NCI-H1105 treated with DMSO at 0.1 percent for 48 hours (cell line): ENCODE measurements at regions not wholly inside any gene's neighbourhood (a gene's known extent, or its start where the extent isn't known, plus 50 kb on each side); places are given as distances from the start of the nearest gene placed in this dataset.
A peak's percentile ranks its signal among the peaks of the same experiment; 100 is the strongest.
"Not testable (repeated sequence)": the region's sequence is repeated elsewhere in the genome, so short reads cannot be mapped to it uniquely, and the experiment has no call there.

Experiments
- DNase-seq: peaks from one replicate; lab custom pipeline; 2025; lab: John Stamatoyannopoulos, UW

- DNase-seq: no peak
Observed at GRCh38 chr11:42311514-42311913, 852.1 kb upstream of the LRRC4C start.

- no peak for DNase-seq
Observed at GRCh38 chr11:42311944-42312343, 852.5 kb upstream of the LRRC4C start.

- no peak for DNase-seq
Observed at GRCh38 chr11:42315267-42315666, 855.8 kb upstream of the LRRC4C start.

- no peak for DNase-seq
Observed at GRCh38 chr11:42315846-42316245, 856.4 kb upstream of the LRRC4C start.

- no peak for DNase-seq
Observed at GRCh38 chr11:42319921-42320320, 860.5 kb upstream of the LRRC4C start.

- no peak for DNase-seq
Observed at GRCh38 chr11:42329929-42330565, 870.6 kb upstream of the LRRC4C start.

GRCh38 chr11:42337786-42338455, 878.5 kb upstream of the LRRC4C start:
- DNase-seq: no peak

GRCh38 chr11:42344204-42344792, 884.8 kb upstream of the LRRC4C start:
- no peak for DNase-seq

- DNase-seq: no peak
Observed at GRCh38 chr11:42345933-42346332, 886.5 kb upstream of the LRRC4C start.

- no peak for DNase-seq
Observed at GRCh38 chr11:42363701-42364100, 904.2 kb upstream of the LRRC4C start.

- DNase-seq: no peak
Observed at GRCh38 chr11:42390116-42390515, 921.7 kb upstream of the API5 start.

- DNase-seq: no peak
Observed at GRCh38 chr11:42397483-42397882, 914.3 kb upstream of the API5 start.

- peak; percentile 87 for DNase-seq
Observed at GRCh38 chr11:42407341-42407740, 904.5 kb upstream of the API5 start.

GRCh38 chr11:42410251-42410955, 901.4 kb upstream of the API5 start:
- no peak for DNase-seq

GRCh38 chr11:42412590-42412989, 899.2 kb upstream of the API5 start:
- no peak for DNase-seq

- DNase-seq: no peak
Observed at GRCh38 chr11:42417691-42418090, 894.1 kb upstream of the API5 start.

GRCh38 chr11:42422090-42422489, 889.7 kb upstream of the API5 start:
- no peak for DNase-seq

GRCh38 chr11:42434911-42435310, 876.9 kb upstream of the API5 start:
- not testable (repeated sequence) for DNase-seq

GRCh38 chr11:42444406-42444805, 867.4 kb upstream of the API5 start:
- DNase-seq: no peak

GRCh38 chr11:42462558-42463310, 849.1 kb upstream of the API5 start:
- DNase-seq: peak; percentile 22

- DNase-seq: peak; percentile 100
Observed at GRCh38 chr11:42465623-42466022, 846.2 kb upstream of the API5 start.

- DNase-seq: no peak
Observed at GRCh38 chr11:42473106-42473505, 838.7 kb upstream of the API5 start.
